Stimulated activated CD4-positive, alpha-beta T cell treated with anti-CD3 and anti-CD28 coated beads, Interleukin-4, amount 100 ng/mL, for 24 hours (primary cell): ENCODE measurements at regions not wholly inside any gene's neighbourhood (a gene's known extent, or its start where the extent isn't known, plus 50 kb on each side); places are given as distances from the start of the nearest gene placed in this dataset.

Source experiments
- DNase-seq: peaks from one replicate; pipeline ENCODE4 v3.0.0-alpha.2; 2020

- DNase-seq: no peak
Measured at GRCh38 chr21:35933466-35933865, 126.9 kb downstream of the SETD4 start.

GRCh38 chr21:35932232-35932911 lies 128.0 kb downstream of the SETD4 start:
- peak; percentile 15 for DNase-seq

- no peak for DNase-seq
Measured at GRCh38 chr21:35929901-35930300, 130.4 kb downstream of the SETD4 start.

GRCh38 chr21:35927262-35927661 lies 133.1 kb downstream of the SETD4 start:
- DNase-seq: no peak

- no peak for DNase-seq
Measured at GRCh38 chr21:35926003-35926740, 134.2 kb downstream of the SETD4 start.

- DNase-seq: no peak
Measured at GRCh38 chr21:35925497-35925896, 134.8 kb downstream of the SETD4 start.

GRCh38 chr21:35924714-35925301 lies 135.5 kb downstream of the SETD4 start:
- peak; percentile 22 for DNase-seq

GRCh38 chr21:35923971-35924370 lies 136.4 kb downstream of the SETD4 start:
- no peak for DNase-seq

- DNase-seq: no peak
Measured at GRCh38 chr21:35922618-35923017, 137.7 kb downstream of the SETD4 start.

- no peak for DNase-seq
Measured at GRCh38 chr21:35921471-35921870, 138.9 kb downstream of the SETD4 start.

- DNase-seq: no peak
Measured at GRCh38 chr21:35920436-35920835, 139.9 kb downstream of the SETD4 start.

GRCh38 chr21:35915030-35915429 lies 145.3 kb downstream of the SETD4 start:
- DNase-seq: no peak

GRCh38 chr21:35911412-35912191 lies 148.7 kb downstream of the SETD4 start:
- no peak for DNase-seq

- no peak for DNase-seq
Measured at GRCh38 chr21:35909456-35910223, 150.7 kb downstream of the SETD4 start.

GRCh38 chr21:35908311-35909078 lies 151.8 kb downstream of the SETD4 start:
- no peak for DNase-seq

GRCh38 chr21:35906586-35906985 lies 153.7 kb downstream of the SETD4 start:
- DNase-seq: no peak

- DNase-seq: no peak
Measured at GRCh38 chr21:35905963-35906345, 154.4 kb downstream of the SETD4 start.

- DNase-seq: no peak
Measured at GRCh38 chr21:35905096-35905962, 155.0 kb downstream of the SETD4 start.

- no peak for DNase-seq
Measured at GRCh38 chr21:35900539-35900938, 159.8 kb downstream of the SETD4 start.

GRCh38 chr21:35896060-35896459 lies 164.3 kb downstream of the SETD4 start:
- DNase-seq: no peak

- no peak for DNase-seq
Measured at GRCh38 chr21:35895598-35895997, 164.7 kb downstream of the SETD4 start.
